Fibroblast of lung (primary cell): ENCODE measurements at regions not wholly inside any gene's neighbourhood (a gene's known extent, or its start where the extent isn't known, plus 50 kb on each side); places are given as distances from the start of the nearest gene placed in this dataset.

Experiments
- DNase-seq, 2 donors: peaks; one replicate each; pipeline versions ENCODE4 v3.0.0 to v3.0.0-alpha.2; 2010; ENCODE audit warnings: low read depth in 2 of 2
- H2AFZ ChIP-seq: 2 replicates; pipeline ENCODE4 v1.5.1; 2012; ENCODE audit warnings: low read length, control low read depth, inconsistent platforms
- H3K27ac ChIP-seq: 2 replicates; pipeline ENCODE4 v1.5.1; 2011; ENCODE audit warnings: low read length, control low read depth; ENCODE audit not compliant: insufficient read depth
- H3K27me3 ChIP-seq: 2 replicates; pipeline ENCODE4 v1.5.1; 2011; ENCODE audit warnings: mild to moderate bottlenecking, low read length; ENCODE audit not compliant: control insufficient read depth, insufficient read depth
- H3K36me3 ChIP-seq: 2 replicates; pipeline ENCODE4 v1.5.1; 2011; ENCODE audit warnings: low read length; ENCODE audit not compliant: control insufficient read depth, insufficient read depth
- H3K4me1 ChIP-seq: 2 replicates; pipeline ENCODE4 v1.5.1; 2011; ENCODE audit warnings: low read length; ENCODE audit not compliant: control insufficient read depth, insufficient read depth; ENCODE audit errors: extremely low read depth
- H3K4me2 ChIP-seq: 2 replicates; pipeline ENCODE4 v1.5.1; 2011; ENCODE audit warnings: low read length, control low read depth; ENCODE audit not compliant: insufficient read depth; ENCODE audit errors: extremely low read depth
- H3K4me3 ChIP-seq, 4 experiments: fragments of 200-600 bp in 1 of 4; sonication (generic) in 1 of 4; replicated peaks in 1 of 4; 2 replicates each; pipeline ENCODE4 v1.5.1; 2011 to 2016; ENCODE audit warnings: low read length in 4 of 4, low read depth in 3 of 4, mild to moderate bottlenecking in 3 of 4, control low read depth in 2 of 4, inconsistent platforms in 1 of 4, mixed read lengths in 1 of 4; ENCODE audit not compliant: insufficient read depth in 1 of 4; ENCODE audit errors: control extremely low read depth in 1 of 4
- H3K79me2 ChIP-seq: 2 replicates; pipeline ENCODE4 v1.5.1; 2012; ENCODE audit warnings: mild to moderate bottlenecking, low read length, inconsistent platforms; ENCODE audit not compliant: control insufficient read depth, insufficient read depth
- H3K9ac ChIP-seq: 2 replicates; pipeline ENCODE4 v1.5.1; 2011; ENCODE audit warnings: mild to moderate bottlenecking, low read length, control low read depth; ENCODE audit not compliant: insufficient read depth
- H3K9me3 ChIP-seq: 2 replicates; pipeline ENCODE4 v1.5.1; 2012; ENCODE audit warnings: low read depth, low read length; ENCODE audit not compliant: control insufficient read depth, insufficient read depth
- H4K20me1 ChIP-seq: 2 replicates; pipeline ENCODE4 v1.5.1; 2011; ENCODE audit warnings: low read length; ENCODE audit not compliant: control insufficient read depth, insufficient read depth; ENCODE audit errors: extremely low read depth
- CTCF ChIP-seq, 2 donors: IDR thresholded peaks in 1 of 2; conservative IDR thresholded peaks in 1 of 2; 1 replicate in 1 of 2; 2 replicates in 1 of 2; pipeline ENCODE4 v1.5.1; 2011 to 2012; ENCODE audit warnings: low read length in 2 of 2, control low read depth in 1 of 2, inconsistent platforms in 1 of 2, low read depth in 1 of 2, mild to moderate bottlenecking in 1 of 2
- EZH2 ChIP-seq: IDR thresholded peaks from 2 replicates; pipeline ENCODE4 v1.5.1; 2012; ENCODE audit warnings: low read length, control low read depth, mild to moderate bottlenecking; ENCODE audit errors: missing control alignments

- Histone ChIP-seq H2AFZ (no peak overlapping the region), H4K20me1 (no peaks in the 10 kb centered on the region), H3K79me2 (no peaks in the 10 kb centered on the region), H3K4me1 (no peaks in the 10 kb centered on the region), H3K9ac (no peak overlapping the region), H3K27me3 (no peaks in the 10 kb centered on the region), H3K27ac (no peak overlapping the region), H3K4me2 (no peak overlapping the region), H3K36me3 (no peaks in the 10 kb centered on the region), H3K9me3 (no peaks in the 10 kb centered on the region), H3K4me3 (no peak overlapping the region)
- DNase-seq: no peak
- TF ChIP-seq CTCF (conservative IDR thresholded peaks at IDR 0.05 in 1 of 2, IDR thresholded peaks at IDR 0.05 in 1 of 2; ENCODE audit: low read depth in 1 of 2, low read length in 2 of 2) (no peak), EZH2 (no peak)
Observed at GRCh38 chr17:6241996-6242395, 171.8 kb downstream of the WSCD1 start.

- H3K9ac ChIP-seq: no peak overlapping the region
- no peak overlapping the region for H3K27ac ChIP-seq
- no peaks in the 10 kb centered on the region for H3K79me2 ChIP-seq
- H4K20me1 ChIP-seq: no peaks in the 10 kb centered on the region
- H2AFZ ChIP-seq: no peak overlapping the region
- no peaks in the 10 kb centered on the region for H3K4me1 ChIP-seq
- no peak for DNase-seq
- no peak overlapping the region for H3K4me3 ChIP-seq
- no peaks in the 10 kb centered on the region for H3K27me3 ChIP-seq
- TF ChIP-seq EZH2: no peak
- TF ChIP-seq CTCF (conservative IDR thresholded peaks at IDR 0.05 in 1 of 2, IDR thresholded peaks at IDR 0.05 in 1 of 2; ENCODE audit: low read depth in 1 of 2, low read length in 2 of 2): no peak
- no peak overlapping the region for H3K4me2 ChIP-seq
- H3K9me3 ChIP-seq: no peaks in the 10 kb centered on the region
- H3K36me3 ChIP-seq: no peaks in the 10 kb centered on the region
Observed at GRCh38 chr17:6241381-6241780, 171.2 kb downstream of the WSCD1 start.

- Histone ChIP-seq H3K27ac (no peak overlapping the region), H3K4me1 (no peaks in the 10 kb centered on the region), H3K9me3 (no peaks in the 10 kb centered on the region), H3K27me3 (no peaks in the 10 kb centered on the region), H3K9ac (no peak overlapping the region), H4K20me1 (no peaks in the 10 kb centered on the region), H3K79me2 (no peaks in the 10 kb centered on the region), H3K36me3 (no peaks in the 10 kb centered on the region), H2AFZ (no peak overlapping the region), H3K4me2 (no peak overlapping the region), H3K4me3 (no peak overlapping the region)
- no peak for DNase-seq
- TF ChIP-seq EZH2 (no peak), CTCF (conservative IDR thresholded peaks at IDR 0.05 in 1 of 2, IDR thresholded peaks at IDR 0.05 in 1 of 2; ENCODE audit: low read depth in 1 of 2, low read length in 2 of 2) (no peak)
Observed at GRCh38 chr17:6240601-6241000, 170.4 kb downstream of the WSCD1 start.
